ENCODE measurements at regions not wholly inside any gene's neighbourhood (a gene's known extent, or its start where the extent isn't known, plus 50 kb on each side); places are given as distances from the start of the nearest gene placed in this dataset.

DNA sequence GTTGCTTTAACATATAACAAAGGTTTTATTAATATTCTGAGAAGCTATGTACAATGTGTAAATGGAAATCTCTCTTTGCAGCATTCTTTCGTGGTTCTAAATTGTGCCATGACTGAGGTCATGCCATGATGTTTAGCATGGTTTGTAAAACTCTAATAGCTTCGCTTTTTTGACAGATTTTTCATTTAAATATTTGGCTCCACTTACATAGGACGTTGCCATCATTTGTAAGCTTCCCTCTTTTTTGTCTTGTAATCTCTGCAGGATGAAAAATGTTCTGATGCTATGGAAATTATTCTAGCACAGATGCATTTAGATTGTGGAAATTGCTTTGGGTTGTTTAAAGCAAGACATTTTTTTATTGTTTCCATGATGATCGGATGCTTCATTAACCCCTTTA lies 1054.8 kb downstream of the MAT2B start:
- intact Hi-C loops (cut with DNase I; ENCODE audit: low total_unique reads) = no loop called here
- no peak overlapping the region for H3K27ac ChIP-seq
- DNase-seq = no peak
- no peaks in the 10 kb centered on the region for H3K36me3 ChIP-seq
- H3K9me3 ChIP-seq = no peaks in the 10 kb centered on the region
- H3K4me3 ChIP-seq = no peak overlapping the region
- no peaks in the 10 kb centered on the region for H3K27me3 ChIP-seq (replicated peaks in 1 of 7)
- no peak for TF ChIP-seq POLR2A (IDR thresholded peaks at IDR 0.05)
- TF ChIP-seq POLR2AphosphoS5 (IDR thresholded peaks at IDR 0.05) = no peak
- TF ChIP-seq, protein P1, sequence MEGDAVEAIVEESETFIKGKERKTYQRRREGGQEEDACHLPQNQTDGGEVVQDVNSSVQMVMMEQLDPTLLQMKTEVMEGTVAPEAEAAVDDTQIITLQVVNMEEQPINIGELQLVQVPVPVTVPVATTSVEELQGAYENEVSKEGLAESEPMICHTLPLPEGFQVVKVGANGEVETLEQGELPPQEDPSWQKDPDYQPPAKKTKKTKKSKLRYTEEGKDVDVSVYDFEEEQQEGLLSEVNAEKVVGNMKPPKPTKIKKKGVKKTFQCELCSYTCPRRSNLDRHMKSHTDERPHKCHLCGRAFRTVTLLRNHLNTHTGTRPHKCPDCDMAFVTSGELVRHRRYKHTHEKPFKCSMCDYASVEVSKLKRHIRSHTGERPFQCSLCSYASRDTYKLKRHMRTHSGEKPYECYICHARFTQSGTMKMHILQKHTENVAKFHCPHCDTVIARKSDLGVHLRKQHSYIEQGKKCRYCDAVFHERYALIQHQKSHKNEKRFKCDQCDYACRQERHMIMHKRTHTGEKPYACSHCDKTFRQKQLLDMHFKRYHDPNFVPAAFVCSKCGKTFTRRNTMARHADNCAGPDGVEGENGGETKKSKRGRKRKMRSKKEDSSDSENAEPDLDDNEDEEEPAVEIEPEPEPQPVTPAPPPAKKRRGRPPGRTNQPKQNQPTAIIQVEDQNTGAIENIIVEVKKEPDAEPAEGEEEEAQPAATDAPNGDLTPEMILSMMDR (IDR thresholded peaks at IDR 0.05 in 8 of 11, conservative IDR thresholded peaks at IDR 0.05 in 3 of 11) = no peak
- H3K4me1 ChIP-seq = no peaks in the 10 kb centered on the region
- 52 to 70% (median 61%) methylated on average over 4 of the region's 4 CpGs for WGBS, 5 donors

DNA sequence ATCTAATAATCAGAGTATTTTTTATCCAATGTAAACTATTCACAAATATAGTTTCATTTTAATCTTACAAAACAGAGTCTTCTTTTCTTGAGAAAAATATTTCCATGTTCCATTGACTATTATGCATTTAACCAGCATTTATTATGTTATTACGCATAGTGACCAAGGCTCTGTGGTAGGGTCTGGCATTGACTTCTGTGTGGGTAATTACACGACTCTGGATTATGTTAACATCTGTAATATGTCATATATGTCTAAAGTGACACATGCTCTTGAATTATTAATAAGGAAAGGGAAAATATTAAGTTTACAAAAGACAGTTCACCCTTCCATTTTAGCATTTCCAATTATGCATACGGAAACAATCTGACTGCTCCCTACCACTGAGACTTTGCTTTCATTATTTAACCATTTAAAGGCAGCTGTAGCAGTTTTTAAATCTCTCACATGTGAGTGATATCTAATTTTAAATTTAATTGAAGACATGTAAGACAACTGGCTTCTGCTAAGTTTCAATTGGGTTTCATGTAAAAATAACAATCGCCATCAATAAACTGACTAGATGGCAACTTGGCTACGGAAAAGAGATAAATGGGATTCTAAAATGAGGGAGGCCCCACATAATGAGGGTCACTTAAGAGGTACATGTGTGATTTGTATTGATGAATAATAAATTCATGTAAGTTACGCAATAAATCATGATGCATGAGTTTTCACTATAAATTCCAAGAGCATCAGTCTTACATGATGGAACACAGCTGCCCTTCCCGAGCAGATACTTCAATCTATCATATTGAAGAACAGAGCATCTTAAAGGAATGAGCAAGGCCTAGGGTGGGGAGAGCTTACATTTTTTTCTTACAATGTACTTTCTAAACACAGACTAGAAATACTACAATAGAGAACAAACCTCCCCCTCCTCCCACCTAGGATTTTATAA lies 1056.8 kb downstream of the MAT2B start:
- no peak overlapping the region for H3K27ac ChIP-seq
- no peaks in the 10 kb centered on the region for H3K4me1 ChIP-seq
- H3K36me3 ChIP-seq = no peaks in the 10 kb centered on the region
- H3K4me3 ChIP-seq = no peak overlapping the region
- DNase-seq = no peak
- TF ChIP-seq POLR2AphosphoS5 (IDR thresholded peaks at IDR 0.05) (no peak), POLR2A (IDR thresholded peaks at IDR 0.05) (no peak)
- TF ChIP-seq, protein P1 (IDR thresholded peaks at IDR 0.05 in 8 of 11, conservative IDR thresholded peaks at IDR 0.05 in 3 of 11) = no peak
- H3K9me3 ChIP-seq = no peaks in the 10 kb centered on the region
- H3K27me3 ChIP-seq (replicated peaks in 1 of 7) = no peaks in the 10 kb centered on the region
- 68 to 78% (median 74%) methylated on average over 7 of the region's 7 CpGs for WGBS, 5 donors
- intact Hi-C loops (cut with DNase I; ENCODE audit: low total_unique reads) = no loop called here

DNA sequence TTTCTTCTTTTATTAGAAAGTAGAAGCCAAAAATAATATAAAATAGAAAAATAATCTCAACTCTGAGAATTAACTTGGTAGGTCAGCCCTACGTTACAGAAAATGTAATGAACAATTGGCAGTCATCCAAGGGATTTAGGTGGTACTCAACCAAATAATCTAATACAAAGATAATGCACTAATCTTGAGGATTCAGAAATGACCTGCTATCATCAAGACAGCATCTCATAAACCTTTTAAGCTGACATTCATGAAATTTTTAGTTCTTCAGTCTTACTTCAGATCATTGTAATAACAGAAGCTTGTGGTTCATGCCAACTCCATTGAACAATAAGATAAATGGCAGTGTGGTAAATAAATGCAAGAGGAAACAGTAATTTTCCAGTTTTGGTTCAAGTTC lies 1058.0 kb downstream of the MAT2B start:
- no peak for DNase-seq
- TF ChIP-seq, protein P1 (IDR thresholded peaks at IDR 0.05 in 8 of 11, conservative IDR thresholded peaks at IDR 0.05 in 3 of 11) = no peak
- TF ChIP-seq POLR2AphosphoS5 (IDR thresholded peaks at IDR 0.05) (no peak), POLR2A (IDR thresholded peaks at IDR 0.05) (no peak)
- Histone ChIP-seq H3K27ac (no peak overlapping the region), H3K36me3 (no peaks in the 10 kb centered on the region), H3K27me3 (replicated peaks in 1 of 7) (no peaks in the 10 kb centered on the region), H3K4me3 (no peak overlapping the region), H3K4me1 (no peaks in the 10 kb centered on the region), H3K9me3 (no peaks in the 10 kb centered on the region)
- 47 to 60% (median 52%) methylated on average over 1 of the region's 1 CpG for WGBS, 5 donors
- intact Hi-C loops (cut with DNase I; ENCODE audit: low total_unique reads) = no loop called here

DNA sequence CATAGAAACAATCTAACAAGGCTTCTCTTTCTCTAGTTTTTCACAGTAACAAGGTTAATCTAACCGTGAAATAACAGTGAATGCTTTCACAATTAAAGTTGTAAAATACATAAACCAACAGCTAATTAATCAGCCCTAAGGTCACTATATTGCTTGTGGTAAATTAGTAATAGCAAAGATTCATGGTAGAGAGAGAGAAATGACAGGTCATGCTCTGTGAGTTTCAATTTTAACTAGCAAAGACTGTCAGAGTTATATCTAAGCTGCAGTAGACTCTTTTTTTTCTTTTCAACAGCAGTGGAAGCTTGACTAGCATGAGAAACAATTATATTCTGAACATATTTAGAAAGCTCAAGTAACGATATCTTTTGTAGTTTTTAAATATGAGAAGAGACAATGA lies 1068.0 kb downstream of the MAT2B start:
- H3K4me1 ChIP-seq = no peaks in the 10 kb centered on the region
- H3K36me3 ChIP-seq = no peaks in the 10 kb centered on the region
- no peaks in the 10 kb centered on the region for H3K27me3 ChIP-seq (replicated peaks in 1 of 7)
- DNase-seq = no peak
- H3K4me3 ChIP-seq = no peak overlapping the region
- TF ChIP-seq POLR2A (IDR thresholded peaks at IDR 0.05) (no peak), POLR2AphosphoS5 (IDR thresholded peaks at IDR 0.05) (no peak)
- TF ChIP-seq, protein P1 (IDR thresholded peaks at IDR 0.05 in 8 of 11, conservative IDR thresholded peaks at IDR 0.05 in 3 of 11) = no peak
- 60 to 83% (median 73%) methylated on average over 2 of the region's 2 CpGs for WGBS, 5 donors
- peaks cover 0 to 6% (median 0%) of the 10 kb centered on the region in 8 donors for H3K9me3 ChIP-seq
- intact Hi-C loops (cut with DNase I; ENCODE audit: low total_unique reads) = no loop called here
- H3K27ac ChIP-seq = no peak overlapping the region
